ENCODE measurements at regions not wholly inside any gene's neighbourhood (a gene's known extent, or its start where the extent isn't known, plus 50 kb on each side); places are given as distances from the start of the nearest gene placed in this dataset.

- TF ChIP-seq POLR2A (IDR thresholded peaks at IDR 0.05) (no peak), CTCF (IDR thresholded peaks at IDR 0.05) (no peak), EP300 (IDR thresholded peaks at IDR 0.05) (no peak), POLR2AphosphoS5 (IDR thresholded peaks at IDR 0.05) (no peak)
Observed at GRCh38 chr3:16738451-16738850, 133.2 kb upstream of the DAZL start.
